ENCODE measurements at regions not wholly inside any gene's neighbourhood (a gene's known extent, or its start where the extent isn't known, plus 50 kb on each side); places are given as distances from the start of the nearest gene placed in this dataset.

DNA sequence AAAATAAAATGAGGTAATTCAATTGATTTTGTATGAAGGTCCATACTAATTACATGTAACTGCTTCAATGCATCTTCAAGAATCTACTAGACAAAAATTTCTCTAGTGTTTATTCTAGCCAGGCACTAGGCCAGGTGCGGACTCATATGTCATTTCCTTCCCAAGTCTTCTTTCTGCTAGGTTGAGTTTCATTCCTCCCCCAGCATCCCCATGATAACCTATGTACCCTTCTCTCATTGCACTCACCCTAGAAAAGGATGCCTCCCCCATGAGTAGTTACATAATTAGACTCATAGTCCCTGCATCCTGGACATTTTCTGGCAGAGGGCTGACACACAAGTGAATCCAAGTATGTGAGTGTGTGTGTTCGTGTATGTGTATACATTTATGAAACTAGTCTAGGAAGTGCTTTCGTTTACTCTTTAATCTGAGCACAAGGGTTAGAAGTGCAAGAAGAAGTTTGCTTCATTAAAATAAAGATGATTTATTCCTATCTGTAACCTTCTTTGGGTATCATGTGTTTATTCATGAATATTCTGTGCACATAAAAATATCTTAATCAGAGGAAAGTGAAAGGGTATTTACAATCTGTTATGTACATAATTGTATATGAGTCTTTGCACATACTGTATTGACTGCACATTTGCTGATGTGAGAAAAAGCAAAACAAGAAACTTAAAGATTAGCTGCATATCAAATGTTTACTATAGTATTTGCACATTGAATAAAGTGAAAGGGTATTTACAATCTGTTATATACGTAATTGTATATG, 585.6 kb upstream of the ZNF717 start:
- no peak overlapping the region for H3K4me3 Mint-ChIP-seq (ENCODE audit: unreplicated experiment)

GRCh38 chr3:76372497-76372896, 587.1 kb upstream of the ZNF717 start:
- Mint-ChIP-seq H3K36me3 (ENCODE audit: low read depth, unreplicated experiment) (no peaks in the 10 kb centered on the region), H3K9me3 (ENCODE audit: unreplicated experiment) (no peaks in the 10 kb centered on the region), H3K27ac (ENCODE audit: unreplicated experiment) (no peak overlapping the region), H3K4me1 (ENCODE audit: unreplicated experiment) (no peaks in the 10 kb centered on the region), H3K4me3 (ENCODE audit: unreplicated experiment) (no peak overlapping the region), H3K27me3 (ENCODE audit: unreplicated experiment) (no peaks in the 10 kb centered on the region)
- no peak for DNase-seq (ENCODE audit: low spot score)
- TF ChIP-seq, protein P1, sequence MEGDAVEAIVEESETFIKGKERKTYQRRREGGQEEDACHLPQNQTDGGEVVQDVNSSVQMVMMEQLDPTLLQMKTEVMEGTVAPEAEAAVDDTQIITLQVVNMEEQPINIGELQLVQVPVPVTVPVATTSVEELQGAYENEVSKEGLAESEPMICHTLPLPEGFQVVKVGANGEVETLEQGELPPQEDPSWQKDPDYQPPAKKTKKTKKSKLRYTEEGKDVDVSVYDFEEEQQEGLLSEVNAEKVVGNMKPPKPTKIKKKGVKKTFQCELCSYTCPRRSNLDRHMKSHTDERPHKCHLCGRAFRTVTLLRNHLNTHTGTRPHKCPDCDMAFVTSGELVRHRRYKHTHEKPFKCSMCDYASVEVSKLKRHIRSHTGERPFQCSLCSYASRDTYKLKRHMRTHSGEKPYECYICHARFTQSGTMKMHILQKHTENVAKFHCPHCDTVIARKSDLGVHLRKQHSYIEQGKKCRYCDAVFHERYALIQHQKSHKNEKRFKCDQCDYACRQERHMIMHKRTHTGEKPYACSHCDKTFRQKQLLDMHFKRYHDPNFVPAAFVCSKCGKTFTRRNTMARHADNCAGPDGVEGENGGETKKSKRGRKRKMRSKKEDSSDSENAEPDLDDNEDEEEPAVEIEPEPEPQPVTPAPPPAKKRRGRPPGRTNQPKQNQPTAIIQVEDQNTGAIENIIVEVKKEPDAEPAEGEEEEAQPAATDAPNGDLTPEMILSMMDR (IDR thresholded peaks at IDR 0.05; ENCODE audit: unreplicated experiment): no peak

More for the DNA sequence above, 585.6 kb upstream of the ZNF717 start:
- Mint-ChIP-seq H3K36me3 (ENCODE audit: low read depth, unreplicated experiment) (no peaks in the 10 kb centered on the region), H3K4me1 (ENCODE audit: unreplicated experiment) (peaks cover 2% of the 10 kb centered on the region), H3K27ac (ENCODE audit: unreplicated experiment) (no peak overlapping the region), H3K27me3 (ENCODE audit: unreplicated experiment) (no peaks in the 10 kb centered on the region), H3K9me3 (ENCODE audit: unreplicated experiment) (no peaks in the 10 kb centered on the region)
- TF ChIP-seq, protein P1 (IDR thresholded peaks at IDR 0.05; ENCODE audit: unreplicated experiment): no peak
- DNase-seq (ENCODE audit: low spot score): no peak

GRCh38 chr3:76377074-76377473, 591.7 kb upstream of the ZNF717 start:
- TF ChIP-seq, protein P1 (IDR thresholded peaks at IDR 0.05; ENCODE audit: unreplicated experiment): no peak
- Mint-ChIP-seq H3K36me3 (ENCODE audit: low read depth, unreplicated experiment) (no peaks in the 10 kb centered on the region), H3K4me1 (ENCODE audit: unreplicated experiment) (no peaks in the 10 kb centered on the region), H3K27me3 (ENCODE audit: unreplicated experiment) (no peaks in the 10 kb centered on the region), H3K27ac (ENCODE audit: unreplicated experiment) (no peak overlapping the region), H3K9me3 (ENCODE audit: unreplicated experiment) (no peaks in the 10 kb centered on the region), H3K4me3 (ENCODE audit: unreplicated experiment) (no peak overlapping the region)
- no peak for DNase-seq (ENCODE audit: low spot score)

- no peaks in the 10 kb centered on the region for H3K9me3 Mint-ChIP-seq (ENCODE audit: unreplicated experiment)
- TF ChIP-seq, protein P1 (IDR thresholded peaks at IDR 0.05; ENCODE audit: unreplicated experiment): no peak
- H3K36me3 Mint-ChIP-seq (ENCODE audit: low read depth, unreplicated experiment): no peaks in the 10 kb centered on the region
- no peaks in the 10 kb centered on the region for H3K4me1 Mint-ChIP-seq (ENCODE audit: unreplicated experiment)
- DNase-seq (ENCODE audit: low spot score): no peak
- no peak overlapping the region for H3K4me3 Mint-ChIP-seq (ENCODE audit: unreplicated experiment)
- no peak overlapping the region for H3K27ac Mint-ChIP-seq (ENCODE audit: unreplicated experiment)
- H3K27me3 Mint-ChIP-seq (ENCODE audit: unreplicated experiment): no peaks in the 10 kb centered on the region
Measured at GRCh38 chr3:76378789-76379188, 593.4 kb upstream of the ZNF717 start.

- Mint-ChIP-seq H3K27ac (ENCODE audit: unreplicated experiment) (no peak overlapping the region), H3K27me3 (ENCODE audit: unreplicated experiment) (no peaks in the 10 kb centered on the region), H3K4me1 (ENCODE audit: unreplicated experiment) (no peaks in the 10 kb centered on the region), H3K9me3 (ENCODE audit: unreplicated experiment) (no peaks in the 10 kb centered on the region), H3K4me3 (ENCODE audit: unreplicated experiment) (no peak overlapping the region), H3K36me3 (ENCODE audit: low read depth, unreplicated experiment) (no peaks in the 10 kb centered on the region)
- TF ChIP-seq, protein P1 (IDR thresholded peaks at IDR 0.05; ENCODE audit: unreplicated experiment): no peak
- no peak for DNase-seq (ENCODE audit: low spot score)
Measured at GRCh38 chr3:76383781-76384180, 598.4 kb upstream of the ZNF717 start.

Data from endothelial cell (in vitro differentiated cells).